Tibial nerve (tissue), 4 donors: ENCODE measurements at regions not wholly inside any gene's neighbourhood (a gene's known extent, or its start where the extent isn't known, plus 50 kb on each side); places are given as distances from the start of the nearest gene placed in this dataset.

Experiments
- DNase-seq, 2 donors: peaks; one replicate each; pipeline ENCODE4 v3.0.0-alpha.2; 2019; ENCODE audit warnings: low spot score in 2 of 2
- H3K27ac ChIP-seq, 4 donors: fragments of 200-600 bp; sonication (generic) in 3 of 4; one replicate each; pipeline ENCODE4 v1.5.1; 2017 to 2019; ENCODE audit warnings: mild to moderate bottlenecking in 1 of 4
- H3K27me3 ChIP-seq, 2 donors: fragments of 200-600 bp; sonication (generic) in 1 of 2; one replicate each; pipeline versions ENCODE4 v1.5.1 to v1.6.0; 2017 to 2019
- H3K36me3 ChIP-seq, 3 donors: fragments of 200-600 bp; sonication (generic); one replicate each; pipeline ENCODE4 v1.5.1; 2018 to 2019
- H3K4me1 ChIP-seq, 4 donors: fragments of 200-600 bp; sonication (generic) in 3 of 4; one replicate each; pipeline ENCODE4 v1.5.1; 2017 to 2019
- H3K4me3 ChIP-seq, 4 donors: fragments of 200-600 bp; sonication (generic) in 3 of 4; one replicate each; pipeline ENCODE4 v1.5.1; 2017 to 2019; ENCODE audit warnings: mild to moderate bottlenecking in 1 of 4, moderate library complexity in 1 of 4
- H3K9me3 ChIP-seq, 4 donors: fragments of 200-600 bp; sonication (generic) in 3 of 4; one replicate each; pipeline ENCODE4 v1.5.1; 2017 to 2019
- EP300 ChIP-seq, 2 donors: sonication (generic); formaldehyde crosslinking; IDR thresholded peaks; one replicate each; pipeline ENCODE4 v1.6.1; 2017; ENCODE audit warnings: antibody characterized with exemption in 2 of 2, mild to moderate bottlenecking in 1 of 2
- POLR2A ChIP-seq, 2 donors: fragments of 450-650 bp; IDR thresholded peaks; one replicate each; pipeline ENCODE4 v1.6.1; 2017; ENCODE audit warnings: antibody characterized with exemption in 2 of 2, mild to moderate bottlenecking in 2 of 2, moderate library complexity in 2 of 2
- WGBS, 2 donors: methylation state at CpG; one replicate each; pipeline ENCODE4 v1.1.5; 2018; 5-methylcytosine and 5-hydroxymethylcytosine counted together
- TF ChIP-seq, protein P1 (sequence below), 5 experiments: fragments of 200-600 bp in 3 of 5; fragments of 450-650 bp in 2 of 5; sonication (generic) in 3 of 5; IDR thresholded peaks; one replicate each; pipeline ENCODE4 v1.5.1; 2016 to 2019; ENCODE audit warnings: antibody characterized with exemption in 5 of 5, mild to moderate bottlenecking in 3 of 5, moderate library complexity in 2 of 5

DNA sequence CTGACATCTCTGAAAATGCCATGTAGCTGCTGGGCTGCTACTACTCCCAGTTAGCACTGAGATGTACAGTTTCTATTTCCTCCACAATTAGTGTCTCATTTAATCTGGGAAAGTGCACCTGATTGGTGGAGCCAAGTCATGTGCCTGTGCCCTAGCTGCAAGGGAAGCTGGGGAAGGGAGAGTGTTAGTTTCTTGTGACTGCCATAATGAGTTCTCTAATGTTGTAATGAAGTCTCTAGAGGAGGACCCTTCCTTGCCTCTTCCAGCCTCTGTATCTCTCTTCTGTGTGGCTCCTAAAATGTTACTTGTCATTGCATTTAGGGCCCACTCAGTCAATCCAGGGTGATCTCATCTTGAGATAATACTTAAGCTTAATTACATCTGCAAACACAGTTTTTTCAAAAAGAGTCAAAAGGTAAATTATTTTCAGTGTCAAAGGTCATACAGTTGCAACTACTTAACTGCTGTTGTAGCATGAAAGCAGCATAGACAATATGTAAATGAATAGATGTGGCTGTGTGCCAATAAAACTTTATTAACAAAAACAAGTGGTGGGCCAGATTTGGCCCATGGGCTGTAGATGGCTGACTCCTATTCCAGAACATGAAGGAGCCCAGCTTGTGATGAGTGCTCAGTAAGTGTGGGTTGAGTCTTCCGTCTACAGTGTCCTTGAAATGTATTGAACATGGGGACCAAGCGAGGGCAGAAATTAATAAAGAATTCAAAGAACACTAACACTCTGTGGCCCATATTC lies 137.2 kb upstream of the MAP1LC3B2 start:
- no peaks in the 10 kb centered on the region for H3K36me3 ChIP-seq
- no peaks in the 10 kb centered on the region for H3K27me3 ChIP-seq
- no peak overlapping the region for H3K27ac ChIP-seq
- WGBS, 2 donors: 97% methylated on average over 2 of the region's 2 CpGs
- H3K9me3 ChIP-seq: peaks cover 0 to 9% (median 0%) of the 10 kb centered on the region in 4 donors
- H3K4me3 ChIP-seq: no peak overlapping the region
- no peak for DNase-seq
- TF ChIP-seq, protein P1, sequence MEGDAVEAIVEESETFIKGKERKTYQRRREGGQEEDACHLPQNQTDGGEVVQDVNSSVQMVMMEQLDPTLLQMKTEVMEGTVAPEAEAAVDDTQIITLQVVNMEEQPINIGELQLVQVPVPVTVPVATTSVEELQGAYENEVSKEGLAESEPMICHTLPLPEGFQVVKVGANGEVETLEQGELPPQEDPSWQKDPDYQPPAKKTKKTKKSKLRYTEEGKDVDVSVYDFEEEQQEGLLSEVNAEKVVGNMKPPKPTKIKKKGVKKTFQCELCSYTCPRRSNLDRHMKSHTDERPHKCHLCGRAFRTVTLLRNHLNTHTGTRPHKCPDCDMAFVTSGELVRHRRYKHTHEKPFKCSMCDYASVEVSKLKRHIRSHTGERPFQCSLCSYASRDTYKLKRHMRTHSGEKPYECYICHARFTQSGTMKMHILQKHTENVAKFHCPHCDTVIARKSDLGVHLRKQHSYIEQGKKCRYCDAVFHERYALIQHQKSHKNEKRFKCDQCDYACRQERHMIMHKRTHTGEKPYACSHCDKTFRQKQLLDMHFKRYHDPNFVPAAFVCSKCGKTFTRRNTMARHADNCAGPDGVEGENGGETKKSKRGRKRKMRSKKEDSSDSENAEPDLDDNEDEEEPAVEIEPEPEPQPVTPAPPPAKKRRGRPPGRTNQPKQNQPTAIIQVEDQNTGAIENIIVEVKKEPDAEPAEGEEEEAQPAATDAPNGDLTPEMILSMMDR (IDR thresholded peaks at IDR 0.05): no peak
- TF ChIP-seq EP300 (IDR thresholded peaks at IDR 0.05) (no peak), POLR2A (IDR thresholded peaks at IDR 0.05) (no peak)
- peaks cover 0 to 17% (median 8%) of the 10 kb centered on the region in 4 donors for H3K4me1 ChIP-seq

DNA sequence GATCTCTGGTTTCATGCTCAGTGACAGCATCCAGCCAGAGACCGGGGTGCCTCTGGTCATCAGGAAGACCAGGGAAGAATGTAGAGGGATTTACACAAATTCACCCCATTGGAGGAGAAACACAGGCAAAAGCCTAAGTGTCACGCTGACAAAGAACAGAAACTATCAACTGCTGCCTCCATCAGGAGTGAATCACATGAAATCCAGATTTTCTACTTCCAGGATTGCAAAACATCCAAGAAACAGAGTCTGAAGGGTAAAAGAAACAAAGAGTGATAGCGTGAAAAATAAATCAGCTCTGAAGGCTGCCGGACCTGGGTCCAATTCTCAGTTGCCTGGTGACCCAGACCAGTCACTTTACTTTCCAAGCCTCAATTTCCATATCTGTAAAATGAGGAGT lies 136.1 kb upstream of the MAP1LC3B2 start:
- Histone ChIP-seq H3K36me3 (no peaks in the 10 kb centered on the region), H3K4me1 (peaks cover 0 to 25% (median 10%) of the 10 kb centered on the region in 4 donors), H3K9me3 (peaks cover 0 to 9% (median 0%) of the 10 kb centered on the region in 4 donors), H3K4me3 (no peak overlapping the region), H3K27ac (no peak overlapping the region), H3K27me3 (no peaks in the 10 kb centered on the region)
- 65 to 66% methylated on average over 4 of the region's 4 CpGs for WGBS, 2 donors
- TF ChIP-seq POLR2A (IDR thresholded peaks at IDR 0.05) (no peak), EP300 (IDR thresholded peaks at IDR 0.05) (peak in 1 of 2 donors; percentile 41)
- DNase-seq: no peak

DNA sequence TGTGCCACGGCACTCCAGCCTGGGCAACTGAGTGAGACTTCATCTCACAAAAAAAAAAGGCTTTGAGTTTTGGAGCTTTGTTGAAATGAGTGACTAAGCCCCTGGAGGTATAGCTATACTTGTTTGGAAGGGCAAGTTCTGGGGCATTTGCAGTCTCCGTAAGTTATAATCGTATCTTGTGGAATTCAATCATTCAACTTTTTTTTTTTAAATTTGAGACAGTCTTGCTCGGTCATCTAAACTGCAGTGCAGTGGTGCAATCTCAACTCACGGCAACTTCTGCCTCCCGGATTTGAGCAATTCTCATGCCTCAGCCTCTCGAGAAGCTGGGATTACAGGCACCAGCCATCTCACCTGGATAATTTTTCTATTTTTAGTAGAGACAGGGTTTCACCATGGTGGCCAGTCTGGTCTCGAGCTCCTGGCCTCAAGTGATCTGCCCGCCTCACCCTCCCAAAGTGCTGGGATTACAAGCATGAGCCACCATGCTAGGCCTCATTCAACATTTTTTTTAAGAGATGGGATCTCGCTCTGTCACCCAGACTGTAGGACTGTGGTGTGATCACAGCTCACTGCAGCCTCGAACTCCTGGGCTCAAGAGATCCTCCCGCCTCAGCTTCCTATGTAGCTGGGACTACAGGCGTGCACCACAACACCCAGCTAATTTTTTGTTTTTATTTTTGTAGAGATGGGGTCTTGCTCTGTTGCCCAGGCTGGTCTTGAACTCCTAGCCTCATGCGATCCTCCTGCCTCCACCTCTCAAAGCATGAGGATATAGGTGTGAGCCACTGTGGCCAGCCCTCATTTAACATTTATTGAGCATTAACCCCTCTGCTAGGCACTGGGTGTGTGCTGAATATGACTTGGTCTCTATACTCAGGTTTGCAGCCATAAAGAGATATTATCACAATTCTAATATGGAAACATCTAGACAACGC lies 133.7 kb upstream of the MAP1LC3B2 start:
- DNase-seq: no peak
- TF ChIP-seq, protein P1 (IDR thresholded peaks at IDR 0.05): no peak
- no peak for TF ChIP-seq EP300 (IDR thresholded peaks at IDR 0.05)
- TF ChIP-seq POLR2A (IDR thresholded peaks at IDR 0.05): no peak
- Histone ChIP-seq H3K4me1 (peaks cover 0 to 25% (median 10%) of the 10 kb centered on the region in 4 donors), H3K27ac (peak overlapping the region in 2 of 4 donors; percentile 66 to 82), H3K9me3 (peaks cover 0 to 9% (median 0%) of the 10 kb centered on the region in 4 donors), H3K4me3 (no peak overlapping the region), H3K36me3 (no peaks in the 10 kb centered on the region), H3K27me3 (no peaks in the 10 kb centered on the region)
- 90 to 92% methylated on average over 15 of the region's 15 CpGs for WGBS, 2 donors

DNA sequence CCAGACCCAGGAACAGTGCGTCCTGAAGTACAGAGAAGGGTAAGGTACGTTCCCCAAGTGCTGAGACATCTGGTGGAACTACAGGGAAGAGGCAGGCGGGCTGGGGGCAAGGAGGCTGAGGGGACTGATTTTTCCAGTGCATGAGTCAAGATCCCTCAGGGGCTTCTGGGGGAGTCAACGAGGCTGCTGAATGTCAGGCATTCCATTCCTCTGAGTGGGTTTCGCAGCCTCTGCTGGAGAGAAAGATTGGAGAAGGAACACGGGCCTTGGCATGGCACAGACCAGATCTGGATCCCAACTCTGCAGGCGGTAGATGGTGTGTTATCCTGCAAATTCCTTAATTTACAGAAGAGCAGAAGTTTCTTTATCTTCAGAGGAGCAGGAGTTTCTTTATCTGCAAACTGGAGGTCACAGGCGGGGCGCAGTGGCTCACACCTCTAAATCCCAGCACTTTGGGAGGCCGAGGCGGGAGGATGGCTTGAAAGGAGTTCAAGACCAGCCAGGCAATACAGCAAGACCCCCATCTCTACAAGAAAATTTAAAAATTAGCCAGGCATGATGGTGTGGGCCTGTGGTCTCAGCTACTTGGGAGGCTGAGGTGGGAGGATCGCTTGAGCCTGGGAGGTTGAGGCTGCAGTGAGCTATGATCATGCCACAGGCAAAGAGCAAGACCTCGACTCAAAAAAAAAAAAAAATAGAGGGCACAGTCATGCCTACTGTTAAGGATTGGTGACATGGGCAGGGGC lies 132.6 kb upstream of the MAP1LC3B2 start:
- H3K4me3 ChIP-seq: no peak overlapping the region
- peaks cover 0 to 7% (median 0%) of the 10 kb centered on the region in 4 donors for H3K9me3 ChIP-seq
- peak; percentile 24 to 71 for DNase-seq
- H3K27me3 ChIP-seq: no peaks in the 10 kb centered on the region
- peak overlapping the region in 2 of 4 donors; percentile 66 to 82 for H3K27ac ChIP-seq
- peaks cover 0 to 25% (median 10%) of the 10 kb centered on the region in 4 donors for H3K4me1 ChIP-seq
- WGBS, 2 donors: 47 to 51% methylated on average over 13 of the region's 13 CpGs
- no peaks in the 10 kb centered on the region for H3K36me3 ChIP-seq
- TF ChIP-seq, protein P1 (IDR thresholded peaks at IDR 0.05): peak in 3 of 5 experiments; percentile 22 to 47 (median 39)
- TF ChIP-seq POLR2A (IDR thresholded peaks at IDR 0.05) (no peak), EP300 (IDR thresholded peaks at IDR 0.05) (peak in 1 of 2 donors; percentile 83)
